Immature natural killer cell (primary cell): ENCODE measurements at regions not wholly inside any gene's neighbourhood (a gene's known extent, or its start where the extent isn't known, plus 50 kb on each side); places are given as distances from the start of the nearest gene placed in this dataset.
"Not testable (repeated sequence)": the region's sequence is repeated elsewhere in the genome, so short reads cannot be mapped to it uniquely, and the experiment has no call there.

ENCODE experiments used
- DNase-seq, 3 donors: peaks; one replicate each; pipeline ENCODE4 v3.0.0; 2022; ENCODE audit warnings: mixed read lengths in 1 of 3
- H3K27ac Mint-ChIP-seq, 6 donors: one replicate each; pipeline ENCODE4 v1.8.0; 2020; ENCODE audit warnings: mixed read lengths in 6 of 6, mild to moderate bottlenecking in 5 of 6, inconsistent platforms in 4 of 6, moderate library complexity in 3 of 6
- H3K27me3 Mint-ChIP-seq, 3 donors: one replicate each; pipeline ENCODE4 v1.8.0; 2020 to 2021; ENCODE audit warnings: low read depth in 3 of 3, mild to moderate bottlenecking in 3 of 3, mixed read lengths in 3 of 3, moderate library complexity in 3 of 3, inconsistent platforms in 1 of 3
- H3K36me3 Mint-ChIP-seq, 3 donors: one replicate each; pipeline ENCODE4 v1.8.0; 2020; ENCODE audit warnings: mixed read lengths in 3 of 3, inconsistent platforms in 2 of 3, mild to moderate bottlenecking in 2 of 3
- H3K4me1 Mint-ChIP-seq, 2 donors: one replicate each; pipeline ENCODE4 v1.8.0; 2020; ENCODE audit warnings: inconsistent platforms in 2 of 2, mild to moderate bottlenecking in 2 of 2, mixed read lengths in 2 of 2, moderate library complexity in 1 of 2
- H3K4me3 Mint-ChIP-seq, 5 donors: one replicate each; pipeline ENCODE4 v1.8.0; 2020; ENCODE audit warnings: mild to moderate bottlenecking in 5 of 5, mixed read lengths in 5 of 5, inconsistent platforms in 3 of 5, moderate library complexity in 3 of 5
- H3K9me3 Mint-ChIP-seq, 6 donors: one replicate each; pipeline ENCODE4 v1.8.0; 2020; ENCODE audit warnings: mild to moderate bottlenecking in 6 of 6, mixed read lengths in 6 of 6, inconsistent platforms in 4 of 6, moderate library complexity in 3 of 6

DNA sequence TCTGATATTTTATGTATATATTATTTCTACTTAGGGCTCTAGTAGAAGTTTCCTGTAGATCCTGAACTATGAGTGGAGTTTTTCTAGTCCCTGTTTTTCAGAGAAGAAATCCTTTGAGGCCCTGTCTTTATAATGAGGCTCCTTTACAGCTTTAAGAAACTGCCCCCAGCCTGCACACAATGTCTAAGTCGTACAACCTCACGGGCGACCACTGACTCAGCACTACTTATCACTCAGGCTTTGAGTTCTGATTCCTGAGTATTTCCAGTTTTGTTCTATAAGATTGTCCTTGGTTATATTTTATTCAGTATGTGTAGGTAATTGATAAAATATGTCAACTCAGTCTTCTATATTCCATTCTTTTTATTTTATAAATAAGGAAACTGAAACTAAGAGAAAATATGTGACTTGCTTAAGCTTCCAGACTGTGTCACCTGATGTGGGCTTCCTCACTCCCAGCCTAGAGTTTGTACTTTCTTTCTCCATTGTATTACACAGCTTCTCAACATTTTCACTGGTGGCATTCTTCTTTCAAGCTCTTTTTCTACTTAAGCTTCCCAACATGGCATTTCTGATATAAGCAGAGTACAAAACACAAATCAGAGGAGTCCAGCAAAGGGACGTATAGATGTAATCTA, 167.0 kb downstream of the TBX18 start:
- Mint-ChIP-seq H3K36me3 (no peaks in the 10 kb centered on the region), H3K4me1 (peaks cover 0 to 6% of the 10 kb centered on the region in 2 donors), H3K27ac (no peak overlapping the region), H3K27me3 (peaks cover 0 to 3% (median 0%) of the 10 kb centered on the region in 3 donors), H3K4me3 (no peak overlapping the region), H3K9me3 (peaks cover 2 to 7% (median 4%) of the 10 kb centered on the region in 6 donors)
- no peak for DNase-seq

DNA sequence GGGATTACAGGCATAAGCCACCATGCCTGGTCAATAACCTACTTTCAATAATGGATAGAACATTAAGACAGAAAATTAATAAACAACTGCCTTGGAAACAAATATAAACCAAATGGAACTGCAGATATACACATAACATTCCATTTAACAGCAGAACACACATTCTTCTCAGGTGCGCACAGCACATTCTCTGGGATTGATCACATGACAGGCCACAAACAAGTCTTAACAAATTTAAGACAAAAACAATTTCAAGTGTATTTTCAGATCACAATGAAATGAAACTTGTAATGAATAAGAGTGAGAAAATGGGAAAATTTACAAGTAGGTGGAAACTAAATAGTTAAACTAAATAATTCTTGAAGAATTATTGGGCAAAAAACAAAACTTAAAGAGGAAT, 167.9 kb downstream of the TBX18 start:
- H3K4me3 Mint-ChIP-seq = no peak overlapping the region
- peaks cover 0 to 6% of the 10 kb centered on the region in 2 donors for H3K4me1 Mint-ChIP-seq
- no peak for DNase-seq
- no peak overlapping the region for H3K27ac Mint-ChIP-seq
- peaks cover 0 to 3% (median 0%) of the 10 kb centered on the region in 3 donors for H3K27me3 Mint-ChIP-seq
- peaks cover 2 to 14% (median 6%) of the 10 kb centered on the region in 6 donors for H3K9me3 Mint-ChIP-seq
- no peaks in the 10 kb centered on the region for H3K36me3 Mint-ChIP-seq

DNA sequence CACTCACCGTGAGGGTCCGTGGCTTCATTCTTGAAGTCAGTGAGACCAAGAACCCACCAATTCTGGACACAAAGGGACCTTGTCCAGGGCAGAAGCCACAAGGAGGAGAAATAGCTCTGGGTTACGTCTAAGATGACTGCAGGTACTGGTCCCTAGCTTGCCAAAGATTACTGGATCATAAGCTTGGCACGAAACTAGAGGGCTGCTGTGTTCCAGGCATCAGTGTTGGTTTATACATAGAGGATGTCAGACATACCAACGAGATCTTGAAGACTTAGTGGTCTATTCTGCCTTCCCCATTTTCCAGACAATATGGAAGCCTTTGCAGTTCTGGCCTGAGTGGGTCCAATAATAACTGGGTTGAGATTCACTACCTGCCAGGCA, 175.7 kb downstream of the TBX18 start:
- H3K27me3 Mint-ChIP-seq = peaks cover 0 to 2% (median 0%) of the 10 kb centered on the region in 3 donors
- DNase-seq = no peak

GRCh38 chr6:84587994-84588696, 176.3 kb downstream of the TBX18 start:
- H3K9me3 Mint-ChIP-seq = not testable (repeated sequence)

More for the DNA sequence above, 175.7 kb downstream of the TBX18 start:
- H3K4me3 Mint-ChIP-seq = peak overlapping the region; percentile 56 to 74 (median 69)
- peak overlapping the region in 1 of 6 donors; percentile 74 for H3K27ac Mint-ChIP-seq
- no peaks in the 10 kb centered on the region for H3K36me3 Mint-ChIP-seq
- H3K9me3 Mint-ChIP-seq = peaks cover 0 to 9% (median 2%) of the 10 kb centered on the region in 6 donors
- peaks cover 13 to 24% of the 10 kb centered on the region in 2 donors for H3K4me1 Mint-ChIP-seq

DNA sequence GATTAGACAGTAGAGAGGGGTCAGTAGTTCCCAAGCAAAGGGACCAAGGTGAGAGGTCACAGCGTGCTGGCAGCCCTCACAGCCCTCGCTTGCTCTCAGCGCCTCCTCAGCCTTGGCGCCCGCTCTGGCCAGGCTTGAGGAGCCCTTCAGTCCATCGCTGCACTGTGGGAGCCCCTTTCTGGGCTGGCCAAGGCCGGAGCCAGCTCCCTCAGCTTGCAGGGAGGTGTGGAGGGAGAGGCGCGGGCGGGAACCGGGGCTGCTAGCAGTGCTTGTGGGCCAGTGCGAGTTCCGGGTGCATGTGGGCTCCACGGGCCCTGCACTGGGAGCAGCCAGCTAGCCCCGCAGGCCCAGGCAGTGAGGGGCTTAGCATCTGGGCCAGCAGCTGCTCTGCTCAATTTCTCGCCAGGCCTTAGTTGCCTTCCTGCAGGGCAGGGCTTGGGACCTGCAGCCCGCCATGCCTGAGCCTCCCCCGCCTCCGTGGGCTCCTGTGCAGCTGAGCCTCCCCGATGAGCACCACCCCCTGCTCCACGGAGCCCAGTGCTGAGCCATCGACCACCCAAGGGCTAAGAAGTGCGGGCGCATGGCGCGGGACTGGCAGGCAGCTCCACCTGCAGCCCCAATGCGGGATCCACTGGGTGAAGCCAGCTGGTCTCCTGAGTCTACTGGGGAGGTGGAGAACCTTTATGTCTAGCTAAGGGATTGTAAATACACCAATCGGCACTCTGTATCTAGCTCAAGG, 177.0 kb downstream of the TBX18 start:
- DNase-seq, H3K9me3 Mint-ChIP-seq, H3K4me3 Mint-ChIP-seq, H3K27me3 Mint-ChIP-seq, H3K36me3 Mint-ChIP-seq, H3K27ac Mint-ChIP-seq: not testable (repeated sequence)
- peaks cover 13 to 24% of the 10 kb centered on the region in 2 donors for H3K4me1 Mint-ChIP-seq

More at GRCh38 chr6:84587994-84588696, 176.3 kb downstream of the TBX18 start:
- Mint-ChIP-seq H3K4me3 (peak overlapping the region; percentile 56 to 74 (median 69)), H3K27ac (peak overlapping the region in 2 of 6 donors; percentile 17 to 74), H3K4me1 (peaks cover 13 to 24% of the 10 kb centered on the region in 2 donors)
- peak; percentile 24 to 37 (median 25) for DNase-seq
- H3K36me3 Mint-ChIP-seq, H3K27me3 Mint-ChIP-seq: not testable (repeated sequence)

- no peak for DNase-seq
- peaks cover 15 to 19% of the 10 kb centered on the region in 2 donors for H3K4me1 Mint-ChIP-seq
- no peaks in the 10 kb centered on the region for H3K36me3 Mint-ChIP-seq
- no peak overlapping the region for H3K27ac Mint-ChIP-seq
- H3K9me3 Mint-ChIP-seq = peaks cover 0 to 12% (median 2%) of the 10 kb centered on the region in 6 donors
- no peak overlapping the region for H3K4me3 Mint-ChIP-seq
- H3K27me3 Mint-ChIP-seq = peaks cover 0 to 2% (median 0%) of the 10 kb centered on the region in 3 donors
Measured at GRCh38 chr6:84583784-84584183, 180.6 kb downstream of the TBX18 start.

DNA sequence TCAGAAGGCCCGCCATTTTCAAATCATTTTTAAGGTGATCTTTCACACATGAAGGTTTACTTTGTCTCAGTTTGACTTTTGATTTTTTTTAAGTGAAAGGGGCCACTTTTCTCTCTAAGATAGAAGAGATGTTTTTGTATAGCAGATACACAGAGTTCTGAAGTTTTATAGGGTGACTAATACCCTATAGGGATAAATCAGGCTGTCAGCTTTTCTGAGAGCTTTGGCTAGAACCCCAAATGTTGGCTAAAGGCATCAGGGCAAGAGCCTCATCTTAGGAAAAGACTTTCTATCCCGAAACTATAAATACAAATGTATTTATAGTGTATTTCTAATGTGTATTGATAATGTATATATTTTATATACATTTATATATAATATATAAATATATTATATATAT, 181.4 kb downstream of the TBX18 start:
- Mint-ChIP-seq H3K27me3 (no peaks in the 10 kb centered on the region), H3K27ac (no peak overlapping the region), H3K9me3 (peaks cover 0 to 12% (median 2%) of the 10 kb centered on the region in 6 donors), H3K36me3 (no peaks in the 10 kb centered on the region), H3K4me1 (peaks cover 8 to 12% of the 10 kb centered on the region in 2 donors), H3K4me3 (no peak overlapping the region)
- no peak for DNase-seq

GRCh38 chr6:84581494-84582259, 182.7 kb downstream of the TBX18 start:
- DNase-seq = peak in 1 of 3 donors; percentile 12
- Mint-ChIP-seq H3K27me3 (no peaks in the 10 kb centered on the region), H3K36me3 (no peaks in the 10 kb centered on the region), H3K27ac (no peak overlapping the region), H3K9me3 (peaks cover 0 to 12% (median 2%) of the 10 kb centered on the region in 6 donors), H3K4me1 (peaks cover 6 to 8% of the 10 kb centered on the region in 2 donors), H3K4me3 (no peak overlapping the region)

- H3K27ac Mint-ChIP-seq = no peak overlapping the region
- H3K4me3 Mint-ChIP-seq = no peak overlapping the region
- peaks cover 0 to 12% (median 1%) of the 10 kb centered on the region in 6 donors for H3K9me3 Mint-ChIP-seq
- H3K27me3 Mint-ChIP-seq = no peaks in the 10 kb centered on the region
- peaks cover 14 to 24% of the 10 kb centered on the region in 2 donors for H3K4me1 Mint-ChIP-seq
- H3K36me3 Mint-ChIP-seq = no peaks in the 10 kb centered on the region
- DNase-seq = no peak
Measured at GRCh38 chr6:84579404-84579803, 185.0 kb downstream of the TBX18 start.

- no peak overlapping the region for H3K27ac Mint-ChIP-seq
Measured at GRCh38 chr6:84576029-84576428, 188.4 kb downstream of the TBX18 start.

GRCh38 chr6:84575264-84575663, 189.1 kb downstream of the TBX18 start:
- Mint-ChIP-seq H3K36me3 (no peaks in the 10 kb centered on the region), H3K9me3 (peaks cover 0 to 16% (median 2%) of the 10 kb centered on the region in 6 donors), H3K27me3 (peaks cover 0 to 2% (median 0%) of the 10 kb centered on the region in 3 donors), H3K4me1 (peaks cover 10 to 15% of the 10 kb centered on the region in 2 donors), H3K4me3 (no peak overlapping the region), H3K27ac (no peak overlapping the region)
- DNase-seq = peak; percentile 23 to 28 (median 28)

More at GRCh38 chr6:84576029-84576428, 188.4 kb downstream of the TBX18 start:
- Mint-ChIP-seq H3K9me3 (peaks cover 0 to 12% (median 1%) of the 10 kb centered on the region in 6 donors), H3K4me3 (no peak overlapping the region), H3K36me3 (no peaks in the 10 kb centered on the region), H3K27me3 (peaks cover 0 to 2% (median 0%) of the 10 kb centered on the region in 3 donors), H3K4me1 (peaks cover 10 to 15% of the 10 kb centered on the region in 2 donors)
- no peak for DNase-seq

DNA sequence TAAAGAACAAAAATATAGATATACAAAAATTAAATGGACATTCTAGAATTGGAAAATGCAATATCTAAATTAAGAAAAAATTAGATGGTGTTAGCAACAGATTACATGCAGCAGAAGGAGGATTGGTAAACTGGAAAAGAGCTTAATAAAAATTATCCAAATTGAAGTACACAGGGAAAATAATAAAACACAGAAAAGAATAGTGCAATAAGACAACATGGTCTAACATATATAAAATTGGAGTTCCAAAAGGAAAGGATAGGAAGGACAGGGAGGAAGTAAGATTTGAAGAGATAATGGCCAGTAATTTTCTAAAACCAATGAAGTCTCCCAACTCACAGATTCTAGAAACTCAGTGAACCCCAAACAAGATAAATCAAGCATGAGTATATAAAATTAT, 194.5 kb downstream of the TBX18 start:
- Mint-ChIP-seq H3K9me3 (peaks cover 4 to 21% (median 5%) of the 10 kb centered on the region in 6 donors), H3K4me1 (peaks cover 3 to 4% of the 10 kb centered on the region in 2 donors), H3K36me3 (no peaks in the 10 kb centered on the region), H3K4me3 (no peak overlapping the region), H3K27ac (no peak overlapping the region), H3K27me3 (peaks cover 0 to 2% (median 0%) of the 10 kb centered on the region in 3 donors)
- no peak for DNase-seq

DNA sequence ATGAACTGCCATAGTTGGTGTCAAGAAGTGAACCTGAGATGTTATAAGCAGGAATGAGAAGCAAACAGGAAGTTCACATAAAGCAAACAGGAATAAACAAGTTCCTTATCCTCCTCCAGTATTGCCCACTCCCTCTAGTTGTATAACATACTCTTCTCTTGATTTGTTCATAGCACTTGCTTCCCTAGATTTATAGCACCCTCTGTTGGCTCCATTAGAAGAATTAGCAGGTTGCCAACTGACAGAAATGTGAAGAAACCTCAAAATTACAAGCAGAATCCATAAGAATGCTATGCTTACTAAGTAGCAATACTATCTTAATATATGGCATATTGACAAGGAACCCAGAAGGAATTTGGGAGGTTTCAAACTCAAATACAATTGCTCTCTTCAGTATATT, 195.4 kb downstream of the TBX18 start:
- Mint-ChIP-seq H3K4me3 (no peak overlapping the region), H3K9me3 (peaks cover 5 to 25% (median 8%) of the 10 kb centered on the region in 6 donors), H3K27ac (no peak overlapping the region), H3K27me3 (peaks cover 0 to 2% (median 0%) of the 10 kb centered on the region in 3 donors), H3K4me1 (no peaks in the 10 kb centered on the region), H3K36me3 (no peaks in the 10 kb centered on the region)
- no peak for DNase-seq
